H4 (cell line): ENCODE measurements at regions not wholly inside any gene's neighbourhood (a gene's known extent, or its start where the extent isn't known, plus 50 kb on each side); places are given as distances from the start of the nearest gene placed in this dataset.

ENCODE experiments used
- DNase-seq: peaks from one replicate; pipeline ENCODE4 v3.0.0-alpha.2; 2015; ENCODE audit warnings: low spot score

DNA sequence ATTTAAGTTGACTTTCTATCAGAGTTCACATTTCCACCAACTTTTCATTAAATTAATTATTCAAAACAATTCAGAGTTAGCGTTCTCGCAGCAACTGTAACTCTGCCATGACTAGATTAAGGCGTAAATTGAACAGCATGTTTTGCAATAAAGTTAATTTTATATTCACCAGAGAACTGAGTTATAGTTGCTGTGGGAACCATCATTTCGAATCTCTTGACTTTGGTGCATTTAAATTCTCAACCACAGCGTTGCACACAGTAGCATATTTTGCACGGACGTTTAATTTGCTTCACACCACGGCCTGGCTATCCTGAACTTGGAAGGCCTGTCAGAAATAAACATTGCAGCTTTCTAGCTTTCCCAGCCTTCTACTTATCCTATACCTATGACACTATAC lies 144.3 kb upstream of the WWC1 start:
- no peak for DNase-seq

DNA sequence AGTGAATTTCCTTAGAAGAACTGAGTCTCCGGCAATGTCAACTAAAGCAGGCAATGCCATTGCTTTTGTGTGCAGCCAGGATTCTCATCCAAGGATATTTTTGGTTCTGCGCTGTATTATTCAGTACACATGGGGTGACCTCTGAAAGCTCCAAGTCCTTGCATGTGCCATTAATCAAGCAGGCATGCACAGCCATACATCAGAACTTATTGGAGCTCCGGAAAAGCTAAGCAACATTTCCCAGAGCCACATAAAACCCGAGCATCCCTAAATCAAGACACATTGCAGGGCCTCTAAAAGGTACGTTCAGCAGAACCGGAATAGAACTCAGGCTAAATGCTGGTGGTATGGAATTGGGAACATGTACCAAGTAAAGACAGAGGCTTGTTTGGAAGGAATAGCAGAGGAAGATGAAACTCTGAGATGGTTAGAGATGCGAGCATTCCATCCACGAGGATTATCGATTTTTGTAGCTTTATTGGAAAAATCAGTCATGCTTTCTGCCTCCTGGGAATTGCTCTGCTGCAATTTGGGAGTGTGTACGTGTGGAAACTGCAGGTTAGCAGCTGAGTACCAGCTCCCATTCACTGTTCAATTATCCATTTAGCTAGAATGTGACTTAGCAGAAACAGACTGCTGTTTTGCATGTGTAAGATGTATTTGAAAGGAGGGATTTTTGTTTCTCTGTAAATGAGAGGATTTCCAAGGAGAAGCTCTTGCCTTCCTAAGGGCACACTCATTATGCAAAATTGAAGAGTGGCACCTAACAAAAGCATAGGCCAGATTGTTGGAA lies 143.7 kb upstream of the WWC1 start:
- DNase-seq = no peak

DNA sequence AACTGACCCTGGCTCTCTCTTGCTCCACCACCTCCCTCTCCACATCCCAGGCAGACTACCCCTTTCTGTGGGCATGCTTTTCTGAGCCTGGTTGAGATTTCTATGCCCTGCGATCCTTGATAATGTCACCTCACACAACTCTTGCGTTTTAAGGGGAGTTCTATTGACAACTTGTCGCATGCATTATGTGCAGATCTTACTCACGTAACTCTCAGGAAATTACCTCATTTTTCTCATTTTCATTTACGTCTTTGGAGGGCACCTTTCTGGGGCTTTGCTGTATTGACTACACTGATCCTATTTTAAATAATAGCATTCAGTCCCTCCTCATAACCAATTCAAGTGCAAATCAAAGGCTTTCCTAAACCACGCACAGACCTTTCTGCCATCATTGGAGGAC lies 140.4 kb upstream of the WWC1 start:
- DNase-seq = no peak

GRCh38 chr5:168152660-168153059 lies 138.8 kb upstream of the WWC1 start:
- DNase-seq = peak; percentile 52

GRCh38 chr5:168153263-168153875 lies 138.1 kb upstream of the WWC1 start:
- DNase-seq = no peak

GRCh38 chr5:168153876-168154270 lies 137.6 kb upstream of the WWC1 start:
- DNase-seq = no peak

GRCh38 chr5:168155585-168155984 lies 135.9 kb upstream of the WWC1 start:
- DNase-seq = no peak

DNA sequence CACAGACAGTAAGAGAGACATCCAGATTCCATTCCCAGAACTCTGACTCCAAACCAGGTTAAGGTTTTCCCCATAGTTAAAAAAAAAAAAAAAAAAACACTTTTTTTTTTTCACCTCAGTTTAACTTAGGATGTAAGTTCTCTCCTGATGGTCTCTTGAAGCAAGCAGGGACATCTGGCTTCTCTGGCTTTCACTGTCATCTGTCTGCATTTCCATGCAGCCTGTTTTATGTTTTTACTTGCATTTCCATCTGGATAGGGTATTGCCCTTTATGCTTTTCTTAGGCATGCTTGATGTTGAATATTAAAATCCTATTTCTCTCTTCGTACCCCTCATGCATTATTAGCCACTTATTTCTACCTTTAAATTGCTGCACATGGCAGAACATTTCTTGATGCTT lies 135.3 kb upstream of the WWC1 start:
- no peak for DNase-seq

- no peak for DNase-seq
Observed at GRCh38 chr5:168157141-168157540, 134.3 kb upstream of the WWC1 start.

DNA sequence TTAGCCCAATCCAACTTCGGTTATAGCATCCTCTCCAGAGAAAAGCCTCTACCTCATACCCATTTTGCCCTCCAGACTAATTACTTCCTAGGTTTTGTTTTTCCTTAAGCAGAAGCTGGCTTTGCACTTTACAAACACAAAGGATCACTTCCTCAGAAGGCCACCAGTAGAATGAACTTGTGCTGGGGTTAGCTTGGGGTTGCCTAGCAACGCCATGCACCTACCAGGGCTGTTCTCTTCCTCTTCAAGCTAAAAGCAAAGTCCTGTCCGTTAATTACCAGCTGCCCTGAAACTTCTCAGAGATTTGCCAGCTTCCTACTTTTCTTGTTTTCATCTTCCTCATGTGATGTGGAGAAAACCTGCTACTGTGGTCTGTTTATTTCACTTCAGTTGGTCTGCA lies 132.0 kb upstream of the WWC1 start:
- no peak for DNase-seq

DNA sequence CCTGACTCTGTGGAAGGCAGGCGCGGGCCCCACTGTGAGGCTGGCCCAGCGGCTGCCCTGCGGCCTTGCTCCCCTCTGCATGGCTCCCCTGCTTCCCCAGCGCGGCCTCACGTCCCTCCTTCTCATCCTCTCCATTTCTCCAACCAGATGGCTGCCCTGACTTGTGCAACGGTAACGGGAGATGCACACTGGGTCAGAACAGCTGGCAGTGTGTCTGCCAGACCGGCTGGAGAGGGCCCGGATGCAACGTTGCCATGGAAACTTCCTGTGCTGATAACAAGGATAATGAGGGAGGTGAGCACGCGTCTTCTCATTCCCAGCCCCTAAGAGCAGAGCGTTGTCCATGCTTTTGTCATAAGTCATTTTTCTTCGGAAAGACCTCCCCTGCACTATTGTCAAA lies 129.0 kb upstream of the WWC1 start:
- DNase-seq = no peak

DNA sequence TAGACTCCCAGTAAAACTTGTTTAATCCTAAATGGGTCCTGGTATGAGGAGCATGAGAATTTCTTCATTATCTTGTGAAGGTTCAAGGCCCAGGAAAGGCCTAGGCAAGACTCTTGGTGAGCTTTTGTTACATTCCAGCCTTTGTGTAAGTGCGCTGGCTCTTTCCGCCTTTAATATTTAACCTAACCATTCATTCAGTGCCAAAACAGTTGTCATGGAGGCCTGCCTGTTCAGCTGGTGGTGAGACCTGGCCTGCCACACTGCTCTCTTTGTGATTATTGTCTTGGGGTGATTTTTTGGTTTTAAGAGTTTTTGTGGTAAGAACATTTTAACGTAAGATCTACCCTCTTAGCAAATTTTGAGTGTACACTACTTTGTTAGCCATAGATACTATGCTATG lies 127.5 kb upstream of the WWC1 start:
- no peak for DNase-seq

DNA sequence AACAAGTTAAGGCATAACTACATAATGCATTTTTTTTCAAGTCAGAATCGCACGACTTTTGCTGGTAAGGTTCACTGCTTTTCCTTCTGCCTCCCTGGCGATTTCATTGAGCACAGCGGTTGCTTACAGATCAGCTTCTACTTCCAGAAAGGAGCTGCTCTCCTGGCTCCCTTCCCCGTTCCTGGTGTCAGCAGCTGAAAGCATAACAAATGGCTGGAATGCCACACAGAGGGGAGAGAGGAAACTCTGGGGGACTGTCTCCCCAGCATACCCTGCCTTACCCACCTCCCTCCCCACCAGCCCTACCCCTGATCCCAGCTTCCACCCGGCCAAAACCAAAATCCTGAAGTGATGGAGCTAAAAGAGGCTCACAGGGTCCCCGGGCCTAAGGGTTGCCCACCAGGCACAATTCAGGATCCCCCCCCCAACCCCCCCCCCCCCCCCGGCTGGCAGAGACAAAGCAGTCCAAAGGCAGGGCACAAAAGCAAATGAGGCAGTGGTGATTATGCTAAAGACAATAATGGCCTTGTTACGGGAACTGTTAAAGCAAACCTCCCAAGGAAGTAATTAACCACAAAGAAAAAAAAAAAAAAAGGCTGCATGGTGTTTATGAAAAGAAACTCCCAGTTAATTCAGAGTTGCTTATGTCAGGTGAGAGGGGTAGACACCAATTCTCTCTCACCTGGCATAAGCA lies 126.1 kb upstream of the WWC1 start:
- DNase-seq = peak; percentile 50

- no peak for DNase-seq
Observed at GRCh38 chr5:168165977-168166376, 125.5 kb upstream of the WWC1 start.

DNA sequence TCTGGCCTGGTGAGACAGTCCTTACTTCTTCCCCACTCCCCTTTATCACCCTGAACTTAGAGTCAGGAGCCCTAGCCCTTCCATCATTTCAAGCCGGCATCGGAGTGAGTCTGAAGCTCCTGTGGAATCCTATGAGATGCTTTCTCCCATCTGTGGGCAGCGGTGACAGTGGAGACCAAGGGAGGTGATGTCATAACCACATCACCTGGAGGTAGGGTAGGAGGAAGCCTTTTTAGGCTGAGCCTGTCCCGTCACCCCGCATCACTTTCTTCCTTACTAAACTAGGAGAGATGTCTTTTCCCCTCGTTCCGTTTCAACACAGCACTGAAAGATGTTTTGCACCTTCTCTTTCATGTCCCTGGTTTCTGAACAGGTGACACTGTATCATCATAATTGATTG lies 124.1 kb upstream of the WWC1 start:
- DNase-seq = no peak

- DNase-seq = no peak
Observed at GRCh38 chr5:168168978-168169698, 122.3 kb upstream of the WWC1 start.

- DNase-seq = no peak
Observed at GRCh38 chr5:168169791-168170190, 121.7 kb upstream of the WWC1 start.

- DNase-seq = no peak
Observed at GRCh38 chr5:168171901-168172759, 119.3 kb upstream of the WWC1 start.

GRCh38 chr5:168172760-168173223 lies 118.7 kb upstream of the WWC1 start:
- DNase-seq = no peak

DNA sequence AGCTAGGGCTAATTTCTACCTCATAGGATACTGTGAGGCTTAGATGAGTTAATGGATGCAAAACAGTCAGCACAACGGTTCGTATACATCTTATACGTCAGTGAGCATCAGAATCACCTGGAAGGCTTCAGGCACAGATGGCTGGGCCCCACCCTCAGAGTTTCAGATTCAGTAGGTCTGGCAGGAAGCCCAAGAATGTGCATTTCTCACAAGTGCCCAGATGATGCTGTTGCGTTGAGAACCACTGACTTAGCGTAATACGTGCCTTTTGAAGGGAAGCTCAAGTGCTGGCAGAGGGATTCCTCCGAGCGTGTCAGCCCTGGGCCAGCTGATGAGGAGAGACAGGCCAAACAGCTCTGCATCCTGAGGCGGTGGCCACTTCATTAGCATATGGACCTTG lies 117.1 kb upstream of the WWC1 start:
- peak; percentile 64 for DNase-seq

DNA sequence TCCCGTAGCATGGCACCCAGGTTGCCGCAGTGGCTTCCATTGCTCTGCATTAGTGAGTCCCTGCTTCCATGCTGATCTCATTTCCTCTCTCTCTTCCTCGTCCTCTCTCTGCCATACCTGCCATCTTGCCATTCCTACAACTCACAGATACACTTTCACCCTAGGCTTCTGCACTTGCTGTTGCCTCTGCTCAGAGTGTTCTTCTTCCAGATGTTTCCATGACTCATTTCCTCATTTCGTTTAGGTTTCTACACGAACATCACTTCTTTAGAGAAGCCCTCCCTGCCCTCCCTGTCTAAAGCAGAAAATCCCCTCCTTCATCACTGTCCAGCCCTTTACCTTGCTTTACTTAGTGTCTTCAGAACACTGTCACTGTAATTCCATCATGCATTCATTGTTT lies 115.2 kb upstream of the WWC1 start:
- no peak for DNase-seq
